ENCODE measurements at regions not wholly inside any gene's neighbourhood (a gene's known extent, or its start where the extent isn't known, plus 50 kb on each side); places are given as distances from the start of the nearest gene placed in this dataset.

DNA sequence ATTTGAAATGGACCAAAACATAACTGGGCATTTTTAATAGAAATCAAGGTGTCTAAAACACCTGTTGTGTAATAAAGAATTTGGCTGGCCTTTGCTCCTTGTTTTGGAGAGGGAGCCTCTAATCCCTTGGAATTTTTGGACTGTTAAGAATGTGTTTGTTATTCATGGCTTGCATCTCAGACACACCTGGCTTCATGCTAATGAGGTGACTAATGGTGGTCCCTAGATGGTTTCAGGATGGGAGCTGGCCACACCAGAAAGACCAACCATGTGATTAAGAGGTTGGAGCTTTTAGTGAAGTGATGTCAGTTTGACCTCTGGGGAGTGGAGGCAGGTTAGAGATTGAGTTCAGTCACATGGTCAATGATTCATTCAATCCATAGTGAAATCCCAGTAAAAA lies 328.4 kb downstream of the DHX35 start:
- no peak for TF ChIP-seq POLR2AphosphoS5 (IDR thresholded peaks at IDR 0.05)
- no peak for TF ChIP-seq POLR2A (IDR thresholded peaks at IDR 0.05)
- TF ChIP-seq, protein P1, sequence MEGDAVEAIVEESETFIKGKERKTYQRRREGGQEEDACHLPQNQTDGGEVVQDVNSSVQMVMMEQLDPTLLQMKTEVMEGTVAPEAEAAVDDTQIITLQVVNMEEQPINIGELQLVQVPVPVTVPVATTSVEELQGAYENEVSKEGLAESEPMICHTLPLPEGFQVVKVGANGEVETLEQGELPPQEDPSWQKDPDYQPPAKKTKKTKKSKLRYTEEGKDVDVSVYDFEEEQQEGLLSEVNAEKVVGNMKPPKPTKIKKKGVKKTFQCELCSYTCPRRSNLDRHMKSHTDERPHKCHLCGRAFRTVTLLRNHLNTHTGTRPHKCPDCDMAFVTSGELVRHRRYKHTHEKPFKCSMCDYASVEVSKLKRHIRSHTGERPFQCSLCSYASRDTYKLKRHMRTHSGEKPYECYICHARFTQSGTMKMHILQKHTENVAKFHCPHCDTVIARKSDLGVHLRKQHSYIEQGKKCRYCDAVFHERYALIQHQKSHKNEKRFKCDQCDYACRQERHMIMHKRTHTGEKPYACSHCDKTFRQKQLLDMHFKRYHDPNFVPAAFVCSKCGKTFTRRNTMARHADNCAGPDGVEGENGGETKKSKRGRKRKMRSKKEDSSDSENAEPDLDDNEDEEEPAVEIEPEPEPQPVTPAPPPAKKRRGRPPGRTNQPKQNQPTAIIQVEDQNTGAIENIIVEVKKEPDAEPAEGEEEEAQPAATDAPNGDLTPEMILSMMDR (IDR thresholded peaks at IDR 0.05): no peak
